ENCODE measurements at regions not wholly inside any gene's neighbourhood (a gene's known extent, or its start where the extent isn't known, plus 50 kb on each side); places are given as distances from the start of the nearest gene placed in this dataset.

DNA sequence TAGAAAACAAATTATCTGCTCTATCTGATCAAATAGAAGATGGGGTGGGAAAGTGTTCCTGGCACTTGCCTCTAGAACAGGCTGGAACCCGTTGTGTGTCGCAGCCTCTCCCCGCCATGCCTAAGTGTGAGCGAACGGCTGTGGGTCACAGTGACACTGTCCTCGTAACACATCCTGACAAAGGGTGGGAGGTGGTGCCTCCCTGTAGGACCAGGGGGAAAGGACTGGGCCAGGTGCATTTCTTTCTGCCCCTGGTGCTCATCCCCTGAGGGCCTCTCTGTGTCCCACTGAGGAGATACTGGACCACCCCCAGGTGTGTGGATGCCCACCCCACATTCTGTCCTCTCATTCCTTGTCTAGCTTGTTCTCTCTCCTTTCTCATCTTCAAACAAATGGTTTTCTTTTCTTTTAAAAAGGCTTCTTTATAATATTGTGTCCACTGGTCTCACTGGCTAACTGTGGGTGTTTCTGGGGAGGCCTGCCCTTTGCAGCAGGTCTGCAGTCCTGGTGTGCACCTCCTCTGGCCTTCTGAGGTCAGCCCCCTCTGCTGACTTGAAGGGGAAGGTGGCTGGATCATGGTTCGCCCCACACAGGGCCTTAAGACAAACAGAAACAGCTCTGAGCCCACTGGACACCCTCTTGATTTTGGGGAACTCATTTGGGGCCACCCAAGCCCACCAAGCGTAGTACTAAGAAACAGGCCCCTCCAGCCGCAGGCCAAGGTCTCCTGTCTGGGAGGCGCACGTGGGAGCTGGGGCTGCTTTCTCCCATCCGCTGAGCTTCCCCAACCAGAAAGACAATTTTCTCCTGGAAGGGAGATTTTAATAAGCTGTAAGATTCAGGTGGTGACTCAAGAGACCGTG, 152.5 kb upstream of the SOX1 start:
- TF ChIP-seq, protein P1, sequence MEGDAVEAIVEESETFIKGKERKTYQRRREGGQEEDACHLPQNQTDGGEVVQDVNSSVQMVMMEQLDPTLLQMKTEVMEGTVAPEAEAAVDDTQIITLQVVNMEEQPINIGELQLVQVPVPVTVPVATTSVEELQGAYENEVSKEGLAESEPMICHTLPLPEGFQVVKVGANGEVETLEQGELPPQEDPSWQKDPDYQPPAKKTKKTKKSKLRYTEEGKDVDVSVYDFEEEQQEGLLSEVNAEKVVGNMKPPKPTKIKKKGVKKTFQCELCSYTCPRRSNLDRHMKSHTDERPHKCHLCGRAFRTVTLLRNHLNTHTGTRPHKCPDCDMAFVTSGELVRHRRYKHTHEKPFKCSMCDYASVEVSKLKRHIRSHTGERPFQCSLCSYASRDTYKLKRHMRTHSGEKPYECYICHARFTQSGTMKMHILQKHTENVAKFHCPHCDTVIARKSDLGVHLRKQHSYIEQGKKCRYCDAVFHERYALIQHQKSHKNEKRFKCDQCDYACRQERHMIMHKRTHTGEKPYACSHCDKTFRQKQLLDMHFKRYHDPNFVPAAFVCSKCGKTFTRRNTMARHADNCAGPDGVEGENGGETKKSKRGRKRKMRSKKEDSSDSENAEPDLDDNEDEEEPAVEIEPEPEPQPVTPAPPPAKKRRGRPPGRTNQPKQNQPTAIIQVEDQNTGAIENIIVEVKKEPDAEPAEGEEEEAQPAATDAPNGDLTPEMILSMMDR (IDR thresholded peaks at IDR 0.05; ENCODE audit: control extremely low read depth, extremely low read depth, low read depth, missing control alignments), result no peak
- ChIA-PET CTCF (no interaction called here), POLR2A (no interaction called here)
- DNase-seq (ENCODE audit: extremely low spot score), result no peak

DNA sequence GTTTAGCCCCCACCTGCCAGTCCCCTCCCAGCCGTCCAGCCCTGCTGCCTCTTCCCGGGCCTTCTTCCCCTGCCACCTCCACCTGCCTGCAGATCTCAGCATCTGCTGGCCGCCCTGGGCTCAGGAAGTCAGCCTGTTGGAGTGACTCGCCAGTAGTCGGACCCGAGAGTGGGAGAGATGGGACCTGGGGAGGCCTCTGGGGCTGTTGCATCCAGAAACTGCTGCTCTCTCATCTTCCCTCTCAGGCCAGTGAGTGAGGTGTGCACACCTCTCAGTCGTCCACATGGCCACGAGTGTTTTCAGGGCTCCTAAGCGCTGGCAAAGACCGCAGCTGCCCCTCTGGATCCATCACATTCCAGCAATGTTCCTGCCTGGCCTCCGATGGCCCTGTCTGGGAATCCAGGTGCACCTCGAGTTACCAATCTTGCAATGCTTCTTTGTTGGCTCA, 151.8 kb upstream of the SOX1 start:
- ChIA-PET POLR2A (no interaction called here), CTCF (no interaction called here)
- DNase-seq (ENCODE audit: extremely low spot score), result no peak
- TF ChIP-seq, protein P1 (IDR thresholded peaks at IDR 0.05; ENCODE audit: control extremely low read depth, extremely low read depth, low read depth, missing control alignments), result no peak

DNA sequence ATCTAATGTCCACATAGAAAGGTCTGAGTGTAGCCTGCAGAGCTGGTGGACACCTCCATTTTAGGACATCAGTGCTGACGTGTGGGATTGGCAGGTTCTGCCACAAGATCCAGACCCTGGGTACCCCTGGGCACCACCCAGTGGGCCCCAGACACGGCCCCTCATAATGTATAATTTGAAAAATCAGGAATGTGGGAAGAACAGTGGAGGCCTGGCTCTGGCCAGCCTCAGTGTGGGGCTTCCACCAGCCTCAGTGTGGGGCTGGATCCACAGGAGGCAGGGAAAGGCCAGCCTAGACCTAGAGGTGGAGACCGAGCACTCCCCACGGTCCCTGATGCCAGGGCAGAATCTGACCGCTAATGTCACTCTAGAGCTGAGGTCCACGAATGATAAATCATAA, 150.7 kb upstream of the SOX1 start:
- TF ChIP-seq, protein P1 (IDR thresholded peaks at IDR 0.05; ENCODE audit: control extremely low read depth, extremely low read depth, low read depth, missing control alignments), result no peak
- no peak for DNase-seq (ENCODE audit: extremely low spot score)
- CTCF ChIA-PET, result no interaction called here
- POLR2A ChIA-PET, result no interaction called here

DNA sequence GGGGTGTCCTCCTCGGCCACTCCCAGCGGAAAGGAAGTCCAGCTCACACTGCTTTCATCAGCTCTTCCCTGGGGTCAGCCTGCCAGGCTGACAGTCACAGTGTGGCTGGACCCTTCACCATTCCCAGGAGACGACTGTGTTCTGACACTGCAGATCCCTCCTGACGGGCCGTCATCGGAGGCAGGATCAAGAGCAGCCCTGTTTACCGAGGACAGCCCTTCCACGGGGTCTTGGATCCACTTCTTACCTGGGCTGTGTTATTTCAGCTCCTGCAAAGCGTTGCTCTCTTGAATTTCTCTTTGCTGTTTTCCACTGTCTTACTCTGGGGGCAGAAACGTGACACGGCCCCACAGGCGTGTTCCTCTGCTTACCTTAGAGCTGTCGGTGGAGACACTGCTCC, 149.9 kb upstream of the SOX1 start:
- TF ChIP-seq, protein P1 (IDR thresholded peaks at IDR 0.05; ENCODE audit: control extremely low read depth, extremely low read depth, low read depth, missing control alignments), result no peak
- DNase-seq (ENCODE audit: extremely low spot score), result no peak
- ChIA-PET CTCF (no interaction called here), POLR2A (no interaction called here)

DNA sequence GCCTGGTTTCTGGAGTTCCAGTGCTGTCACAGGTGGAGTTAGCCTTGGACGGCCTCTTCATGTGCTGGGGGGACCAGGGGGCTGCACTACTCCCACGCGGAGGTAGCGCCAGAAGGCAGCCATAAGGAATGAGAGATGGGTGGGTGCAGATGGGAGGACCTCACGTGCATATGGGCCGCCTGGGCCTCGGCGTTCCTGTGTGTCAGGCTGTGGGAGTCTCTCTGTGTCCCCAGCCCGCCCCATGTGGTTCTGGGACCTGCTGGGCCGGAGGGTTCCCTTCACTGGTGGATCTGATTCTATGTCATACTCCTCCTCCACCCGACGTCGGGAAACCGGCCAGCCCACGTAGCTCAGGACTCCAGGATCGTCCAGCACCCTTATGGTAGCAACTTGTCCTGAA, 149.0 kb upstream of the SOX1 start:
- ChIA-PET POLR2A (no interaction called here), CTCF (no interaction called here)
- TF ChIP-seq, protein P1 (IDR thresholded peaks at IDR 0.05; ENCODE audit: control extremely low read depth, extremely low read depth, low read depth, missing control alignments), result no peak
- DNase-seq (ENCODE audit: extremely low spot score), result no peak

DNA sequence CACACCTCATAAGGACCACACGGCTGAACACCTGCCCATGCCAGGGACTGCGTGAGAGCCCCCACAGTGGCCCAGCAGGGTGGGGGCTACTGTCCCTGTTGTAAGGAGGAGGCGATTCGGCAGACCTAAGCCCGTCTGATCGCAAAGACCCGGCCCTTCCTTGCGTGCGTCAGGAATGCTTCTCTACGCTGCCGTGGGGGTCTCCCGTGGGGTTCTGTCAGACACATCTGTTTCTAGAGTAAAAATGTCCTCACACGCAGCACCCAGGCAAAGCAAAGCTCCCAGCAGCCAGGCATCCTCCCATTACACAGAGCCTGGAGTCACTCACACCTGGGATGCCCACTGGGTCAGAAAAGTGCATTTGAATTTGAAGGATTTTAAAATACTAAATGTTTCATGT, 147.7 kb upstream of the SOX1 start:
- CTCF ChIA-PET, result no interaction called here
- POLR2A ChIA-PET, result no interaction called here
- no peak for DNase-seq (ENCODE audit: extremely low spot score)
- TF ChIP-seq, protein P1 (IDR thresholded peaks at IDR 0.05; ENCODE audit: control extremely low read depth, extremely low read depth, low read depth, missing control alignments), result no peak

Measured in GM10248 (cell line).